Endometrial microvascular endothelial cells (primary cell): ENCODE measurements at regions not wholly inside any gene's neighbourhood (a gene's known extent, or its start where the extent isn't known, plus 50 kb on each side); places are given as distances from the start of the nearest gene placed in this dataset.

Source experiments
- in situ Hi-C: cut with HindIII; loops from 2 replicates; pipeline ENCODE4 v1.10.0; 2017; ENCODE audit warnings: low sequenced_read_pairs, low pct_unique_long_range_greater_than_20kb; ENCODE audit errors: inconsistent ontology term

DNA sequence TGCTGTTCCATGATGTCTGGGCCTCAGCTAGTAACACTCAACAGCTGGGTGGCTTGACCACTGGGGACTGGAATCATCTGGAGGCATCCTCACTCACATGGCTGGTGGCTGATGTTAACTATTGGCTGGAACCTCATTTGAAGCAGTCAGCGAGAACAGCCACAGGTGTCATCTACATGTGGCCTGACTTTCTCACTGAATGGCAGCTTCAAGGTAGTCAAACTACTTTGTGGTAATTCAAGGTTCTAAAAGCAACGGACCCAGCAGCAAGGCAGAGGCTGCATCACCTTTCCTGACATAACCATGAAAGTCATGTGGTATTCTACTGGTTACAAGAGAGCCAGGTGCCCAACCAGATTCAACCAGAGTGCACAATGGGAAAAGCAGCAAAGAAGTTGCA, 115.9 kb upstream of the DST start:
- in situ Hi-C loops = no loop called here

DNA sequence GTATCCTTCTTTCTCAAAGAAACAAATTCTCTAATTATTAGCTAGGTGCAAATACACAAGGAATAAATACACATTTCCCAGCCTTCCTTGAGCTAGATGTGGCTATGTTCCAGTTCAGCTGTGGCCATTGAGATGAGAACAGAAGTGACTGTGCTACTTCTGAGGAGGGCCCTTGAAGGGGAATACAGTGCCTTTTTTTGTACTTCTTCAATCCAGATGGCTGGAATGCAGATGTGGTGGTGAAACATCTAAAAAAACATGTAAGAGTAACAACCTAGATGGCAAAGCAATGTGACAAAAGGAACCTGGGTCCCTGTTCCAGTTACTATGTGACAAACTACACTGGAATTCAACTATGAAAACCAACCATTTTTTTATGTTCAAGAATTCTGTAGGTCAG, 115.4 kb upstream of the DST start:
- in situ Hi-C loops = no loop called here

DNA sequence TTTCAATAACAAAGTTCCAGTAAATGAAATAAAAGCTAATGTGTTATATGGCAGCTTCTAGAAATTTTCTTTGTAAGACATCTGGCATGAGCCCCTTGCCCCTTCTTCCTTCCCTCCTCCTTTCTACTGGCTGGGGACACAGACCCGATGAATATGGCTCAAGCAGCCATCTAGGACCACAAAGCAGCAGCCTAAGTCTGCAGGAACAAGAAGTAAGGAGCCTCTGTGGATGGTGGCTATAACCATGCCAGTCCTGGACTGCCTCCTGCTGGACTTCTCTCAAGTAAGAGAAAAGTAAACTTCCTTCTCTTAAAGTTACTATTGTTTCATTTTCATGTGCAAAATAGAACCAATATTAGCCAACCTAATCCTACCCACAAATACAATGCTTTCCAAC, 114.9 kb upstream of the DST start:
- in situ Hi-C loops = no loop called here

DNA sequence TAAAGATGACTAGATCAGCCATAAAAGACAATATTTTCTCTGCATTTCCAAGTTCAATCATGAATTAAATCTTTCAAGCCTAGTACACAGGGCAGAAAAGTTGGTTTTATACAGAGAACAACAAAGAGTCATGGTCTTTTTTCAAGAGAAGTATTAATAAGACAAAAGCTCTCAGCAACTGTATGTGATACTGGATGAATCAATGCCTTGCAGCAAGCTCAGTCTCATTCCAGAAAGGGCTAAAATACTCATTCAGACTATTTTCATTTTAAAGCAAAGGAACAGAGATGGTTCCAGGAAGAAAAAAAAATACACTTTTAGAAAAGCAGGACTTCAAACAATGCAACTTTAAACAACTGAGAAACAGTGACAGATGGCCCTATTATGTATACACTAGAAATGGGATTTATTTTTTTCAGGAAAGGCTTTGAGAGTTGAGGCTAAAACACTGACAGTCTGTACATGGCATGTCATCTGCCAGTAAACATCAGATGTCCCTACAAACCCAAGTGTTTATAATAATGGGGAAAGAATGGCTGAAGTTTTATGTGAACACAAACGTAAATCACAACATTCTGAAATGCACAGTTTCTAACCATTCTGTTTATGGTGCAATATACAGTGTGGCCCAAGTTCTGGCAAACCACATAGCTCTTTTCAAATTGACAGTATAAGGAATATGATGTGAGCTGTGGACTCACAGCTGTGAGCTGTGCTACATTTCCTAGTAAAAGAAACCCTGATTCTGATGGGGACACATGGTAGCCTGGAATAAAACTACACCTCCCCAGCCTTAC, 114.3 kb upstream of the DST start:
- in situ Hi-C loops = no loop called here

DNA sequence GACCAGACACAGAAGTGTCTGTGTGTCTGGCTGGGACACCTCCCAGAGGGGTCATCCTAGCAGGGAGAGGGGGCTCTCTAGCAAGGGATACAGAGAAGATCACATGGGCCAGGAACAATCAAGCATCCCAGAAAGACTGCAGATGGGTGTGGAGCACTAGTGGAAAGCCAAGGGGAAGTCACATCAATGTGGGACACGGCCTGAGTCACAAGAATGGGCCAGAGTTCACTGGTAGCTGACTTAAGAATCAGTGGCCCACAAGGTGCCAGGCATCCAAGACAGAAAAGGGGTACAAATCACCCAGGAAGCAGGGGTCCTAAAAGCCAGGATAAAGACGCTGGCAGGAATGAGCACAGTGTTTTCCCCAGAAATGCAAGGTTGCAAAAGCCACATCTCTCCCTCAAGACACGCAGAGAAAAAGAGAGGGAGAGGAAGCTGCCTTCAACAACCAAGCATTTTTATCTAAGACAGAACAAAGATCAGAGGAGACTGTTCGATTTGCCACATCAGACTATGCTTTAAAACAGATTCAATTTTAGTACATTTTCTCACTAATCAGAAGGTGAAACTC, 113.6 kb upstream of the DST start:
- in situ Hi-C loops = no loop called here

DNA sequence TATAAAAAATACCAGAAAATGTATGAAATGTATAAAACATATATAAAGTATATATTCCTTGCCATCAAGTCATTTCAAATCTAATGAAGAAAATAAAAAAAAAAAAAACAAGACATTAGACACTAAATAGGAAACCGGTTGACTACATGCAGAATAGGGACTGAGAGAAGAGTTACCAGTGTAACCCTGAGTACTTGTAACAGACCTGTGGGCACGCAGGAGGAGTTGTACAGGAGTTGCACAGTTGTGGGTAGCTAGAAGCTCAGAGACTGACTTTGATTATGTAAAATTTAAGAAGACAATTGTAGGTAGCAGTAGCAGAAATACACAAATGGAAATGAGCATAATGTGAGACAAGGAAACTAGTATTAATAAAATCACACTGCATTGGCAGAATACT, 112.4 kb upstream of the DST start:
- in situ Hi-C loops = no loop called here

DNA sequence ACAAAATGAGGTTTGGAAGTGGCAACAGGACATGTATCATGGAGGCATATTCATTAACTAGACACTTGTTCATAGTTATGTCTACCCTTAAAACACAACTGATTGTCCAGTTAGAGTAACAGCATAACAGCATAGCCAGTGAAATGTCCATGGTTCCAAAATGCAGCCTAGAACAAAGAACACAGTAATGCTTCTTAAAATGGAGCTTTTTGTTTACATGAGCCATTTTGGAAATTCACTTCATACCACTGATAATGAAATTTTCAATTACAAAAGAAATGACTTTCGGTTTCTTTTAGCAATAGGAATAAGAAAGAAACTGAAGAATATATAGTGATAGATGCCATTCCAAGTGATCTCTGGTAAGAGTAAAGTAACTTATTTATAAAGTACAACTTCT, 111.1 kb upstream of the DST start:
- in situ Hi-C loops = no loop called here

DNA sequence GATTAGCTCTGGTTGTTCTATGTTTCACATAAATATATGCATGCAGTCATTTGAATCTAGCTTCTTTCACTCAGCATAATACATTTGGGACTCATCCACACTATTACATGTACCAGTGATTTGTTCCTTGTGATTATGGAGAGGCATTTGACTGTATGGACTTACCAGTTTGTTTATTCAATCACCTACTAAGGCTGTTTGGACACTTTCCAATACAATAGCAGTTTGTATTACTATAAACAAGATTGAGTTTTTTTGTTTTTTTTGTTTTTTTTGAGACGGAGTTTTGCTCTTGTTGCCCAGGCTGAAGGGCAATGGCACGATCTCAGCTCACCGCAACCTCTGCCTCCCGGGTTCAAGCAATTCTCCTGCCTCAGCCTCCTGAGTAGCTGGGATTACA, 109.8 kb upstream of the DST start:
- in situ Hi-C loops = no loop called here

DNA sequence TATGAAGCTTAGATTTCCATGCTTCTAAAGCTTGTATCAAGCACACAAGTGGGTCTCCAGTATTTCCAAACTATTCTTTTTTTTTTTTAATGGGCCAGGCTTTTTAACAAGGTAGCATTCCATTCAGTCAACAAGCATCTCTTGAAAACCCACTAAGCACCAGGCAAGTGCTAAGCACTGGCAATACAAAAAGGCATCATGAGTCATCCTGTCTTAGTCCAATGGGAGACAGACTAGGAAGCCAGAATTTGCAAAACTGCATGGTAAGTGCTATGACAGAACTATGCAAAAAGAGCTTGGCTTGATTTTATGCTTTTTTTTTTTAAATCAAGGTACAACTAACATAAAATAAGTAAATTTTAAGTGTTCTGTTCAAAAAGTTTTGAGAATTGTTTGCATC, 109.3 kb upstream of the DST start:
- in situ Hi-C loops = no loop called here

DNA sequence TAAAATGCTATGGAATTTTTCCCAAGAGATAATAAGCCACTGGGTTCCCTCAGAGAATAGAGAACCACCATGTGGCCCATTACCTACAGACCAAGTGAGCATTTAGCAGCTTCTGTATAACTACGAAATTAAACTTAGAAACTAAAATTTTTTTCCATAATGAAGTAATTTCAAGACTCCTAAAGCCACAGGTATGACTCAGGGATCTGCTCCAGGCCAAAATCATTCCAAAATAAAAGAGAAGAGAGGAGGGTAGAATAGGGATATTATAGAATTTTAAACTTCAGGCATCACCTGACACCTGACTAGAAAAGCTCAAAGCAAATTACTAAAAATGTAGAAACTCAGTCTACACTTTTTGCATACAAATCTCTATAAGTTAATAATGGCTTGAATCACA, 108.9 kb upstream of the DST start:
- in situ Hi-C loops = no loop called here

DNA sequence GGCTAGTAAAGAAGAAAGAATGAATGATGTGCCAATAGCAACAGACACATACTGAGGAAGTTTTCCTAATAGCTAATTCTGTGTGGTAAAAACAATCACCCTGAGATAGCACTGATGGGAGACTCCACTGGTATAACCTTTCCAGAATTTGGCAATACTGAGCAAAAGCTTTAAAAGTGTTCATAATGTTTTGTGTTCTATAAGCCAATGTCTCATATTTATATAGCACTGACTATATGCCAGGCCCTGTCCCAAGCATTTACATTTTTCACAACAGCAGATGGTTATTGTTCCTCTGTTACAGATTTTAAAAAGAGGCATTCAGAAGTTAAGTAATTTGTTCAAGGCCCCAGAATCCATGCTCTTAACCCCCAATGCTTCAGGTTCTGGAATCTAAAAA, 108.0 kb upstream of the DST start:
- in situ Hi-C loops = no loop called here

DNA sequence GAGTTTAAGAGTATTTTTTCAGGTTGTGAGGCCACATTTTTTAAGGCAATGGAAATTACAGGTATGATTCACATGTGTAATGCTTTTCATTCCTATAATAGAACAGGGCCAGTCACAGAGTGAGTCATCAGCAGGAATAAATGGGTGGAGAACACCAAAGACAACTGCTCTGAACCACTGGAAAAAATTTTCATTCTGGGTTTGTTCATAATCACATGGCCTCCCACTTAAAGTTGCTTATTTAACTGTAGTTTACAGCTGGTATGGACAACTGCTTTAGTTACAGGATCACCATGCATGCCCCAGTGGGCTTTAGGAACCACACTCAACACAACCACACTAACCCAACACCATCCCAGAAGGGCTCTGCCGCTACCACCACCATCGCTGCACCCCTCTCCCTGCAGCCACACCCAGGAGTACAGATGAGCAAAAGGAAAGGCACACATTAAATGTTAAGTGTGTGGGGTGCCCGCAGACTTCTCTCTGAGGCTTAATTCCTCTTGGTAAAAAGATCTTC, 107.0 kb upstream of the DST start:
- in situ Hi-C loops = no loop called here

DNA sequence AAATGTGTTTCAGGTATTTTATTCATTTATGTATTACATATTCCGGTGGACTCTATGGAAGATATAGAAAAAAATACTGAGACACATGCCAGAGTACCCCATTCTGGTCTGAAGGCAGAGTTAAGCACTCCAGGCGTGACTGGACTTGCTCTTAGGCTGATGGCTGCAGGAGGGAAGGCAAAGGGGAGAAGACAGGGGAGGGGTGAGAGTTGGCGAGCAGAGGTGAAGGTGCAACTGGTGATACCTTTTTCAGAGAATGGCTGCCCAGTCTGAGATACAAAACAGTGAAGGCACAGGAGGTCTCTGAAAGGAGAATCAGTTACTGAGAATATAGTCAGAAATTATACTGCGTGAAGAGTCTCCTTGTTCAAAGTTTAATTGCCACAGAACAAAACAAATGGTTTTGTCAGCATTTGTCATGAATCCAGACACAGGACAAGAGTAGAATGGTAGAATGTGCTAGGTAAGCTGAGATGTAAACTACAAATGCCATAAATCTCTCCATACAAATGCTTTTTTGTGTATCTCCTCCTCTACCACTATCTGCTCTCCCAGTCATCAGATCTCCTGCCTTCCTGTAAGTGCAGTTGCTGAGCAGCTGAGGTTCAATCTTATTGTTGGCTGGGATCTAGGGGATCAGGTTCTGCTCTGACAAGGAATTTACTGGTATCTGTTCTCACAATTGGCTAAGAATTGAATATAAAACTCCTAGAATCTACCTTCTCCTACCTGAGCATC, 104.2 kb upstream of the DST start:
- in situ Hi-C loops = no loop called here

DNA sequence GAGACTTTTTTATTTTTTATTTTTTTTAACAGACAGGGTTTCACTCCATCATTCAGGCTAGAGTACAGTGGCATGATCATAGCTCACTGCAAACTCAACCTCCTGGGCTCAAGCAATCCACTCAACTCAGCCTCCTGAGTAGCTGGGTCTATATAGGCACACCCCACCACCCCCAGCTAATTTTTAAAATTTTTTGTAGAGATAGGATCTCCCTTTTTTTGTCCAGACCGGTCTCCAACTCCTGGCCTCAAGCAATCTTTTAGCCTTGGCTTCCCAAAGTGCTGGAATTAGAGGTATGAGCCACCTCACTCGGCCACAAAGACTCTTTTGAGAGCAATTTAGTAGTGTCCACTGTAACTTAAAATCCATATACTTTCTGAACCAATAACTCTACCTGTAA, 103.3 kb upstream of the DST start:
- in situ Hi-C loops = no loop called here

DNA sequence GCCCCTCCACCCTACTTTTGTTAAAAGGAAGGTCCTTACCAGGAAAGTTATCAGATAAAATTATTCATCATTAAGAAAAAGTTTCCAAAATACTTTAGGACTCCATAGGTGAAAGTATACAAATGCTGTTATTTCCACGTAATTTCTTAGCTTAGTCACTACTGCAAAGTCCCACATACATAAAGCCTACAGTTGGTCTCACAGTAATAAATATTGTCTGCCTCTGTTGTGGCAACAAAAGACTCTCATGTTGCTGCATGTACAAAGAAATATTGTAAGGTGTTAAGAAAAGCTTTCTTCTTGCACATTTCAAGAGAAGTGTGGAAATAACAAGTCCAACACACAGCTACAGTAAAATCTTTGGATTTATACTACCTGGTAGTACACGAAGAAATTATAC, 102.4 kb upstream of the DST start:
- in situ Hi-C loops = no loop called here

DNA sequence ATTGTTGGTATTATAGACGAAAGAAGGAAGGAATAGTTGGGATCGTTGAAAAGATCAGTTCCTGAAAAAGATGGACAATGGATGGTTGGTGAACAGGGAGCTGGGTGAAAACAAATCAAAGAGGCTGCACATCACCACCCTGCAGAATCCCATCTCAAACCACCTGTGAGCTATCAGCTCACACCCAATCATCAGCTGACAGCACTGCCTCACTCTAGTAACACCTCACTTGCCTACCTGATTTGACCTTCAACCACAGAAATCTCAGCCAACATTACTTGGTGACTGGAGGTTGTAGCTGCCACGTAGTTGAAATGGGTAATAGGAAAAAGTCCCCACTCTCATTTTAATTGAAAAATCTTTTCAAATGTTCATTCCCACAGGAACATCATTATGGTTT, 101.8 kb upstream of the DST start:
- in situ Hi-C loops = no loop called here

DNA sequence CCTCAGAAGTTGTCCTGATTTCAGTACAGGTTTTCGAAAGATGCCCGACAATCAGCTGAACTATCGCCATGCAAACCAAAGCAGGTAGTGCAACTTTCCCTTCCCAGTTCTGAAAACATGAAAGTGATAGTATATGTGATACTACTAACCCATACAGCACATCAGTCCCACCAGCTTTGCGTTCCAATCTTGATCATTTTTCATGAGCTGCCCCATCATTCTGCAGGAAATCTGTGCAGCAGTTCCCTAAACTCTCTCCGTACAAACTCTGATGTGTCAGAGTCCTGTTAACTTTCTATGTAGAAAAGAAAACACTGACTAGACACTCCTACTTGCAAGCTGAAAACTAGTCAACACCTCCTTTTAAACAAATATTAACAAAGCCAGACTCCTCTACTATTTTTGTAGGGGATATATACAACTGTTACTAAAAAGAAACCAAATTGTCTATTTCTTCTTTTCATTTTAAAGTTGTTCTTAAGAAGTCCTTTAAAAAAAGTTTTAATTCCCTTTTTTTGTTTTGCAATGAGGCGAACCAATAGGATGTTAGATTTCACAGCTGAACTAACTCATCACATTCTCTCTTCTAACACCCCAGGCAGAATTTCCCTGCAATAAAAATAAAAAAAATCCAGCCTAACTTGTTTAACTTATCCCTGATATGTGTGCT, 99.6 kb upstream of the DST start:
- in situ Hi-C loops = no loop called here

DNA sequence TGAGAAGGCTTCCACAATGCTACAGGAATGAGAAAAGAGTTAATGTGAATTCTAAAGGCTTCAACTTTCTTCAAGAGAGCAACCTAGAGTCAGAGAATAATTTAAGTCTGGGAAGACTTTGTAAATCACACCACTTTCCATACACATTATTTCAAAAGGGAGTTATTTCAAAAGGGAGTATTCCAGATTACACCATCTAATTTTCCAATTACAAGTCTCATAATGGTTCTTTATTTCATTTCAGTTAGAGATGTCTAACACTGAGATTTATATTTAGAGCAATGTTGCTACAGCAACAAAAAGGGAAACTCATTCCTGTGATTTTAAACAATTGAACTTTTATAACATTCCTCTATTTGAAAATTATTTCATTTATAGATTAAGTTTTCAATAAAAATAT, 98.8 kb upstream of the DST start:
- in situ Hi-C loops = no loop called here
